Left lobe of liver (tissue), 2 donors: ENCODE measurements at regions not wholly inside any gene's neighbourhood (a gene's known extent, or its start where the extent isn't known, plus 50 kb on each side); places are given as distances from the start of the nearest gene placed in this dataset.
A peak's percentile ranks its signal among the peaks of the same experiment; 100 is the strongest.
"Not testable (repeated sequence)": the region's sequence is repeated elsewhere in the genome, so short reads cannot be mapped to it uniquely, and the experiment has no call there.

Experiments used
- ATAC-seq: fragments of 200-7000 bp; cut with Tn5 transposase; one replicate; pipeline ENCODE4 v1.9.1; 2020; ENCODE audit warnings: mild to moderate bottlenecking, moderate library complexity
- DNase-seq: peaks from one replicate; pipeline ENCODE4 v3.0.0-alpha.2; 2020; ENCODE audit warnings: low spot score
- donor health status: DM: no; HTN: no; CAD: no; lungs with moderate emphysema.
- donor health status: DM: no; HTN: yes; CAD: no.

DNA sequence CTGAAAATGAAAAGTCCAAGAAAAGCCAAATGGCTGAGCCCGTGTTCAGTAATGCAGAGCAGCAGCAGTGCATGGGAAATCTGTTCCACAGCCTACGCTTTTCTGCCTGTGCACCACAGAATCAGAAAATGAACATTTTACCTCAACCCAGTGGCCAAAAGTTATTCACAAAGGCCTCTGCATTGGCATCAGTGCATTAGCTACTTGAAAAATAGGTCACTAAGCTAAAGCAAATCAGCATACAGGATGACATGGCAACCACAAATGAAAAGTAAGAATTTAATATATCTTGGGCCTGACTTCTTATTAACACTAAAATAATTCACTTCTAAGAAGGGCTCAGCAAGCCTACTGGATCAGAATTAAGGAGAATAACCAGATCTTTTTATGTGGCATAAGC lies 1145.3 kb upstream of the CHAC2 start:
- ATAC-seq, result no peak
- DNase-seq, result no peak

DNA sequence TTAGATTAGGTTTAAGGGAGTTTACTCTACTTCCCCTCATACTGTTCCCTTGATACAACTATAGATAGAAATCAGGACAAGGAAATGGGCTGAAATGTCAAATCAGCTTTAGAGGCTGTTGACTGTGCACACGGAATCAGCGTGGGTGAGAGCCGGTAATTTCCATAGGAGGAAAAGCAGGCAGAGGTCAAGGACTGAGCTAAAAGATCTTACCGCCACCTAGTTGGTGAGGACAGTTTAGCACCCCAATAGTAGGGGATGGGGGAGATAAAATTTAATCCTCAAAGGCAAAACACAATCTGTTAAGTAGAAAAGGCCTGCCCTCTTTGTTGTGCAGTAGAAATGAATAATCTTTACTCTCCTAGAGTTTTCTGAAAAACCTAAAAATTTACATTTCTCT lies 1154.5 kb upstream of the CHAC2 start:
- DNase-seq (no peak), ATAC-seq (peak; percentile 91)

DNA sequence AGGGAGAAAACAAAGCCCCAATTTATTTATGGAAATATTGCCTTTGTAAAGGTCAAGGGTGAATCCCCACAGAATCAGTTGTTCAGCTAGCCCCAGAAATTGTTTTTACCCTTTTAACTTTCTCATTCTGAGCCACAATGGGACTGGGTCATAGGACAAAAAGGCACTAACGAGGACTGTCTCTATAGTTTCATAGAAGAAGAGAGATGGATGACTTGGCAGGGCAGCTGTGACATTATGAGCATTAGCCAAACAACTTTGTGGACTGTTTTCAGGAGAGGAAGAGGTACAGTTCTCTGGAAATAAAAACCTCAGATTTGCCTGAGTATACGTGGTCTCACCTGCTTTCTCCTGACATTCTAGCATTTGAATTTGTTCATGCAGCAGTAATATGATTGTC lies 1155.8 kb upstream of the CHAC2 start:
- ATAC-seq (no peak), DNase-seq (no peak)

DNA sequence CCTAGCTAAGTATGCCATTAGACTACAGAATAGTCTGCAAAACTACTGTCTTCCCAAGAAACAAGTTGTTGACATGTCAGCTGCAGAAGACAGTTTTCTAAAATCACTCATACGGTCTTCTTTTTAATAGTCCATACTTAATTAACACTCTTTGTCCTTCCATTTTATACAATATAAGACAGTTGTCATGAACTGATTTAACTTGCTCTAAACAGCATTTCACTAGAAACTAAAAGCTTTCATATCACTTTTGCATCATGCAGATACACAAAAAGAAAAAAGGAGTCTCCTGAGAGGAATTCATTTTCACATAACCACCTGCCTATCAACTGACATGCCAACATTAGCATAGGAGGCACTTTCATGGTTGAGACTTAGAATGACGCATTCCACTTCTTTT lies 1159.6 kb upstream of the CHAC2 start:
- DNase-seq, result no peak
- no peak for ATAC-seq

DNA sequence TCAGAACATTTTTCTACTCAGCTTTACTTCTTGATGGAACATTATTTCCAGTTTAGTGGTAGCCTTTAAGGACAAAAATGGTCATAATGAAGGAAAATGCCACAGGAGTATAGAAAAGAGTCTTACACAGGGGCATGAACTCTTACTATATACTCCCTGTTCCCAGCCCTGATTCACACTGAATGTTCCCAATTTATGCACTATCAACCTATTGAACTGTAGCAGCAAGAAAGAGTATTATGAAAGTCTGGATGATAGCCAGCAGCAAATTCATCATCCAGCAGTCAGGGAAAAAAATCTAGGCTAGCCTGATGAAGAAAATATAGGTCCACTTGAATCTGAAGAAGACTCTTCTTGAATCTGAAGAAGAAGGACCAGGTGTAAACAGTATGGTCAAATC lies 1170.3 kb upstream of the CHAC2 start:
- DNase-seq, result no peak

DNA sequence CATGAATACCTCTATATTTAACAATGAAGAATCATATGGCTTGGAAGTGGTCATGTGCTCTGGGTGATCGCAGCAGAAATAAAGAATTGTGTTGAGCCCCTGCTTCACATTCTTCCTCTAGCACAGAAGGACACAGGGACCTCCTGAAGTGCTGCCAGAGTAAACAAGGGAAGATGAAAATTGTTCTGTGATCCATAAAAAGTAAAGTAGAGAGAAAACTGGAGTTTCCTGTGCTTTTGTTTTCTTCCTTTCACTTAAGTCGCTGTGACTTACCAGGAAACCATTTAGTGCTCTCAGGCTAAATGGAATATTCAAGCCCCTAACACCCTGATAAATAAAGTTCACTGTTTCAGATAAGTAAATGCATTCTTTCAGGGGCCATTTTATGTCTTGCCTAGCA lies 1173.6 kb upstream of the CHAC2 start:
- no peak for ATAC-seq
- DNase-seq, result no peak

More for the DNA sequence above, 1170.3 kb upstream of the CHAC2 start:
- ATAC-seq, result no peak

DNA sequence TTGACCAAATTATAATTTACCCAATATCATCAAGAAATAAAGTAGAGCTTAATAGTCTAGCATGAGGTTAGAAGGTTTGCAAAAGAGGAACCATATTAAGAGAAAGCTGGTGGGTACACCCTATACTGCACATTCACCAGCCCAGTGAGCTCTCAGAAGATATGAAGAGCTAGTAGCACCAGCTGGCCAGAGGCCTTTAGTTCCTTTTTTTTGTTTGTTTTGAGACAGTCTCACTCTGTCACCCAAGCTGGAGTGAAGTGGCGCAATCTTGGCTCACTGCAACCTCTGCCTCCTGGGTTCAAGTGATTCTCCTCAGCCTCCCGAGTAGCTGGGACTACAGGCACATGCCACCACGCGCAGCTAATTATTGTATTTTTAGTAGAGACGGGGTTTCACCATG lies 1183.5 kb upstream of the CHAC2 start:
- ATAC-seq, DNase-seq: not testable (repeated sequence)

DNA sequence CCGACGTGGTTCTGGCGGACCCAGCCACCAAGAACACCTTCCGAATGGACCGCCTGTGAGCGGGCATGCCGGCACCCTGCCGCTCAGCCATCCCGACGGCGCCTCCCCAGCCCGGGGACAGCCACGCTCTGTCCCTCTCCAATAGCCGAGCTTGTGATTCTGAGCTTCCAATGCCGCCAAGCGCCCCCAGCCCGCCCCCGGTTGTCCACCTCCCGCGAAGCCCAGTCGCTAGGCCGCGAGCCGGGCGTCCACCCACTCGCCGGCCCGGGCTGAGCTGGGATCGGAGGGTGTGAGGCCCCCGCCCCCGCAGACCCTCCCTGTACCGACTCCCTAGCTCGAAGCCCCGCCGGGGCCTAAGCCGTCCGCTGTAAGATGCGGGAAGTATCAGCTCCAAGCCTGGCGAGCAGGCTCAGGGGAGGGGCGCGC lies 1195.1 kb upstream of the CHAC2 start:
- ATAC-seq (no peak), DNase-seq (no peak)

DNA sequence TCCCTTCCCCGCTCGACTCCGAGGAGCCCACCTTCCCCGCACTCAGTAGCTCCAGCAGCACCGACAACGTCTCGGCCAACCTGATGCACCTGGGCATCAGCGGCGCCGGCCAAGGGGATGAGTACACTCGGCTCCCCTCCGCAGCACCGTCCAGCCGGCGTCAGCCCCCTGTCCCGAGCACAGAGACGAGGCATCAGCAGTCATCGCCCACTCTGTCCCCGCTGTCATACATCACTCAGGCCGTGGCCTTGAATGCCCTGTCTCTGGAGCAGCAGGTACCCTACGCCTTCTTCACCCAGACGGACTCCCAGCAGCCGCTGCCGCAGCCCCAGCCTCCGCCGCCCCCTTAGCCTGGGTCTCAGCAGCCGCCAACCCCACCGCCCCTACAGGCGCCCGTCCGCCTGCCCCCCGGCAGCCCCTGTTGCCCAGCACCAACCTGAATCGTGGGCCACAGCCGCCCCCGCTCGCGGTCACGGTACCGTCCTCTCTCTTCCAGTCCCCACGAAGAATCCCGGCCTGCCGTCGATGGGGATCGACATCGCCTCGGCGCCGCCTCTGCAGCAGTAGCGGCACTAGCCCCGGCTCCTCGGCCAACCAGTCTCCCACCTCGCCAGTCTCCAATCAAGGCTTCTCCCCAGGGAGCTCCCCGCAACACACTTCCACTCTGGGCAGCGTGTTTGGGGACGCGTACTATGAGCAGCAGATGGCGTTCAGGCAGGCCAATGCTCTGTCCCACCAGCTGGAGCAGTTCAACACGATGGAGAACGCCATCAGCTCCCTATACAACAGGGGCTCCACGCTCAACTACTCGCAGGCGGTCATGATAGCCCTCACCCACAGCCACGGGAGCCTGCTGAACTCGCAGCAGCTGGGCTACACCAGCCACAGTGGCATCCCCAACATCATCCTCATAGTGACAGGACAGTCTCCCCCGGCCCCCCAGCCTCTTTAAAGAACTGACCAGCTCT lies 1195.9 kb upstream of the CHAC2 start:
- DNase-seq, result no peak
- ATAC-seq, result no peak

DNA sequence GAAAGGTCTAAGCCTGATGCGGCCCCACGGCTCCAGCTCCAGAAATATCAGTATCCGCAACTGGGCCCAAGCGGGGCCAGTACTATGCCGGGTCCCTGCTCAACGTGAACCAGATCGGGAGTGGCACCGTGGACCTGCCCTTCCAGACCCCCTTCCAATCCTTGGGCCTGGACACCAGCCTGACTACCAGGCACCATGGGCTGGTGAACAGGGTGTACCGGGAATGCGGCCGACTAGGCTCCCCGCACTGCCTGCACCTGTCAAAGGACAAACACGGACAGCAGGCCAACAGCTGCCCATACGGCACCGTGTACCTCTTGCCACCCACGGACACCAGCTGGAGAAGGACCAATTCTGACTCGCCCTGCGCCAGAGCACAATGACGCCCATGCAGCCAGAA lies 1196.9 kb upstream of the CHAC2 start:
- DNase-seq, result no peak
- no peak for ATAC-seq

DNA sequence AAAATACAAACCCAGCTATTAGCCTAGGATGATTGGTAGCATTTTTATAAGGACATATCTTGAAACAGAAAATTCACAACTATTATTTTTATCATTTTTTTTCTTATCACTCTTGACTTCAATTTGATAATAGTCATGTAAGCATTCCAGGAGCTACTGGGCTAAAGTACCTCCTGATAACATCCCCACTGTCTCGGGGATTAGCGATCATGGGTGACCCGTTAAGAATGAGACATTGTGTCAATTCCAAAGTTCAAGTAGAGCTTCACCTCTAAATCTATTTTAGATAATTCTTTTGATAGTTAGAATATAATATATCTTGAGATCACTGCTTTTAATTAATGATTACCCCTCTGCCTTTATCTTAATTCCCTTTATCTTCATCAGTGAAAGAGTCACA lies 1204.5 kb upstream of the CHAC2 start:
- DNase-seq, result no peak
- no peak for ATAC-seq

DNA sequence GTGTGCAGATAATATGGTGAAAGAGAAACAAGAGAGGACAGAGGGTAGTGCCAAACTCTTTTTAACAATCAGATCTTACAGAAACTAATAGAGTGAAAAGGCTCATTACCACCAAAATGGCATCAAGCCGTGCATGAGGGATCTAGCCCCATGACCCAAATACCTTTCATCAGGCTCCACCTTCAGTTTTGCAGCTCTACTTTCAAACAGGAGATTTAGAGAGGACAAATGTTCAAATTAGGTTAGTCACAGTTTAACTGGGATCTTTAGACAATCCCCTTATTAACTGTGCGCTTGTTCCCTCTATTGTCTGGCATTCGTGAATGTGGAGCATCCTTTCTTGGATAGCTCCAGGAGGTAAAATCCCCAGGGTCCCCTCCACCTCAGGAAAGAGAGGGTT lies 1209.3 kb upstream of the CHAC2 start:
- ATAC-seq (no peak), DNase-seq (no peak)

DNA sequence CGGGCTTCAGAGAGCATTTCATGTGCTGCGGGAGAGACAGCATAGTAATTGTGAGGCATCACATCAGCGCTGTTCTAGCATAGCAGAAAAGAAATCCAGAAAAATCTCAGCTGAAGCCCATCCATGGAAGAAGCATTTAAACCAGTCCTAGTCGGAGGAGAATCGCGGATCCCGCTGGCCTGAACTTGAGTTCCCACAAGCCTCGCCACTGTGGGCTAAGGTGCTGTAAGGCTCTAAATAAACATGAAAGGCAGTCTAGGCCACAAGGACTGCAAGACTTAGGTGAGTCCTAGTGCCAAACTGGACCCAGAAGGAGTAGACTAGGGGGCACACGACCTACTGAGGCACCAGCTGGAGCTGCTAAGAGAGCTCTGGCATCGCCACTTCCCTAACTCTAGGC lies 1225.3 kb upstream of the CHAC2 start:
- no peak for ATAC-seq
- DNase-seq, result no peak

DNA sequence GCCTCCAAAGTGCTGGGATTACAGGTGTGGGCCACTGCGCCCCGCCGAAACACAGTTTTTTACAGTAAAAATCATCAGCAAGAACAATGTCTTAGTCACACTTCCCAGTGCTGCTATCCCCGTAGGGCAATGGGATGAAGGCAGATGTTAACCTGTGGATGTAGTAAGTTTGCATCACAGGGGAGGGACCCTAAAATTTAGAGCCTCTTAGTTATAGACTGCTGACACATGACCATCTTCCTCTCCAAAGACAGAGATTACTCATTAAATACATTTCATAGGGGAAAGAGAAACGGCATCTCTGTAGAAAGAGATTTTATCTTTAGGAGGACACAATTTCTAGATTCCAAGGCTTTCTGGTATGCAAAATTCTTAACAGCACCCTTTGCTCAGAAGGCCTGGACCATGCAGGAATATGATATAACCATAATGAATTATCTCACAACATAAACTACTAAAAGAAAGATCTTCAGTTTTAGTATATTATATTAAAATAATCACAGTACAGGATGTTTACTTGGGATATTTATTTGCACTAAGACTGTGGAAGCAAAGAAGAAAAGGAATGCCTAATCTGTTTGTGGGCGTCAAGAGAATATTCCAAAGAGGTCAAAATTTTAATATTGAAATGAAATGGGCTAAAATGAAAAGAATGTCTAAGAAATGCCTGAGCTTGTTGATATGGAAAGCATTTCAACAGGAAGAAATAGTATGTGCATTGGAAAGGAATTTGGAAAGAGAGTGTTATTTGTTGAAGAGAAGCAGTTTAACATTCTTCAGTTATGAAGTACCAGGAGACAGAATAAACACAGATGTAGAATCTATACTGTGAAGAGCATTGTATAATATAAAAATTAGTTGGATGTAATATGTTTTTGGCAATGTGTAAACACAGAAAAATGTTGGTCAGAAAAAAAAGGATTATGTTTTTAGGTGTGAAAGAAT lies 1228.3 kb upstream of the CHAC2 start:
- no peak for DNase-seq
- no peak for ATAC-seq

DNA sequence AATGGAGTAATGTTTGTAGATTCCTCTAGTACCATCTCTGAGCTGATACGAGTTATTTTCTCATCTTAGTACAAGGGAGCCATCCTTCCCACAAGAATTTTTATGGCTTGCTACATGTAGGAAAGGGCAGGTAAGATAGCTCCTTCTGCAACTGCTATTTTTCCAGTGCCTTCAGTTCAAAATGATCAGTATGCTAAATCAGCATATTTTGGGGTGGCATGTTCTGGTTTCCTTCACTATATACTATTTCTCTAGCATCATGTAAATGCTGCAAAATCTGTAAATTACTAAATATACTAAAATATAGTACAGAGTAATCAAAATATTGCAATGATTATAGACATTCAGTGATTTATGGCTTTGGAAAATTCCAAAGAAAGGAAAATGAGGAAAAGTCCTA lies 1230.0 kb upstream of the CHAC2 start:
- DNase-seq, result no peak
- no peak for ATAC-seq

DNA sequence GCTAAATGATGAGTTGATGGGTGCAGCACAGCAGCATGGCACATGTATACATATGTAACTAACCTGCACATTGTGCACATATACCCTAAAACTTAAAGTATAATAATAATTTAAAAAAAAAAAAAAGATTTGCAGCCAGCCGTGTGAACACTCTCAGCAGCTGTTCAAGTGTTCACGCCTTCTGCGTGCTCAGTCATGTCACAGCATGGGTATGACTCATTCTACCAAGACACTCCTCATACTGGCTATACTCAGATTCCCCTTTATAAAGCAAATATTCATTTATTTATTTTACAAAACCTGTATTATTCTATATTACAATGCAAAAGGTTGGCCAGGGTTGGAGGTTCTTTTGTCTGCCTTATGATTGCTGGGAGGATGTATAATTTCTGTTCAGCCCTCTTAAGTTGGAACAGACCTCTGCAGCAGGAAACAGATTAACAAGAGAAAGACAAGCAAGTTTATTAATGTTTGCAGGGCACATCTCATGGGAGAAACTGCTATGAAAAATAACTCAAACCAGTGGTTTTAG lies 1230.6 kb upstream of the CHAC2 start:
- DNase-seq (no peak), ATAC-seq (no peak)

DNA sequence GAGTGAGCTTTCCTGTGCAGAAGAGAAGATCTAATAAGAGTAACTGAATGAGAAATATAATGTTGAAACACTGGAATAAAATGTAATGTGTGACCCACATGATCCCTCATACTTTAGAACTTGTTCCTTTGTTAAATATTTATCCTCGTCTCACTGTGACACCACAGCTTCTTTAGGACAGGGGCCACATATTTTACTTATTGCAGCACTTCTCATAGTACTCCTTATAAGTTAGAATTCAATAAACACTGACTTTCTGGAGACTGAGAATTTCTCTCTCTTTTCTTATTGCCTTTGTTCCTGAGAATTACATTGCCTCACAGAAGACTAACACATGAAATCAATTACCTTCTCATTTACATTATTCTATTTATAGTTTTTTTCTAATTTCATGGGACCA lies 1234.6 kb upstream of the CHAC2 start:
- DNase-seq (no peak), ATAC-seq (no peak)

DNA sequence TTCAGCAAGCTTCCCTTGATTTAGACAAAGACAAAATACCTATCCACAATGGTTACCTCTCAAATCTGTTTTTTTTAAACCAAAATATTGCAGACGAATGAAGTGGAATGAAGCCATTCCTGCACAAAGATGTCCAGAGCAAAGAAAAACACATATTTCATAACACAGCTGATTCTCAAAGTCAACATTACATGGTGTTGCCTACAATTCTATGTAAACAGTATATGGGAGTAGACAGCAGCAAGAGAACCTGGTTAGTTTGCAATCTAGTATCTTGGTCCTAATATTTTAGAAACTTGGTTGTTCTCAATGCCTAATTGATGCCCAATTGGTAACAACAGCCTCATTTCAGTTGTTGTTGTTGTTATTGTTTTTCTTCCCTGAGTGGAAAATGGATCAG lies 1240.9 kb upstream of the CHAC2 start:
- DNase-seq (no peak), ATAC-seq (peak; percentile 77)

DNA sequence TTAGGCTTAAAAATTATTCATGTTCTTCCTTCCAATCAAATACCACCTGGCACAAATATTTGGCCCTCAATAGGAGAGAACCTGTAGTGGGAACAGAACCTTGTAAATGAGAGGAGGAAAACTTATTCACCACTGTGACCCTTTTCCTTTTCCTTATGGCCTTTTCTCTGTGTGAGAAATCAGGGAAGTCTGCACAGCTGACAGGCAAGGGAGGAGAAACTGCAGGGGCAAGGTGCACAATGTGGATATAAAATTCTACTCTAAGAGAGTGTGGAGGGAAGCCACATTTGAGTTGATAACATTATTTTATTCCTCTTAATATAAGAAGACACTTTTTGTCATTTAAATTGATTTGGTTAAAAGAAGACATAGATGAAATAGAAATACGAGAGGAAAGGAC lies 1247.0 kb upstream of the CHAC2 start:
- ATAC-seq (no peak), DNase-seq (no peak)

DNA sequence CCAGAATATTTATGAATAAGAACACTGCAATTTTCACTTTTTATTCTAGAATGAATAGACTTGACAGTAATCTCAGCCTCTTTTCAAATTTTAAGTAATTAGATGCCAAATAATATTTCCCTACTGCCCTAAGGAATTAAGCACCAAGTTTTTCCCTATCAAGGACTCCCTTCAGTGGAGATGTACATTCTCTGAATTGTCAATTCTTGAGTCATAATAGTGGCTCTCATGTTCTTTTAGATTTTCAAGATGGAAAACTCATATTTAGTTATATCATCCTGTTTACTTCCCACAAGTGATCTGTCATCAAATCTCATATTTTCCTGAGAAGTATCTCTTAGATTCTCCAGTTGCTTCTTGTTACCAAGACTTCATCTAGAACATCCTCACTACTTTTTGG lies 1248.9 kb upstream of the CHAC2 start:
- ATAC-seq, result no peak
- no peak for DNase-seq

DNA sequence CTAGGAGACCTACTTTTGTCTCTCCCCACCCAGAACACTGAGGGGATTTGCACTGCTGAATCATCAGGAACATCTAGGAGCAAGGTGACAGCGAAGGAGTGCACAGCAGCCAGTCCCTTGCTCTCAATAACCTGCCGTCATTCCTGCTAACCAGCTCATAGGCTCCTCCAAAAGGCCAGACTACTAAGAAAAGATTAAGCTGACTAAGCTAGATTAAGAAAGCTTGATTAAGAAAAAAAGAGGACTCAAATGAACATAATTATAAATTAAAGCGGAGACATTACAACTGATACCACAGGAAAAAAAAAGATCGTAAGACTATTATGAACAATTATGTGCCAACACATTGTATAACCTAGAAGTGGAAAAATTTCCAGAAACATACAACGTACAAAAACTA lies 1254.8 kb upstream of the CHAC2 start:
- DNase-seq (no peak), ATAC-seq (no peak)

DNA sequence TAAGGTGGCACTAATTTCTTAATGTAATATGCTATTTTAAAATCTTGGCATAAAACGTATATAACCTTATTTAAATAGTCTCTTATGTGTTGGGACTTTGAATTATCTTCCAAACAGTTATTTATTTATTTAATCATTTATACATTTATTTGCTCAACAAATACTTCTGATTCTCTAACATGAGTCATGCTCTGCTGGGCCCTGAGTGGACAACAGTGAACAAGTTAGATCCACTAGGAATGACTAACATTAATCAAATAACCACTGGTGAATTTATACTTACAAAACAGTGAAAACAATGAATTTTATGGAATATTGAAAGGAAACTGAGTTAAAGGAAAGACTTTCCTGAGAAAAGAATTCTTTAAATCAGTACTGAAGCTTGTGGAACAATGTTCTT lies 1257.2 kb upstream of the CHAC2 start:
- DNase-seq, result no peak
- ATAC-seq, result no peak
